GM12878 (cell line): ENCODE measurements at regions not wholly inside any gene's neighbourhood (a gene's known extent, or its start where the extent isn't known, plus 50 kb on each side); places are given as distances from the start of the nearest gene placed in this dataset.

Source experiments
- ATAC-seq: fragments of 200-7000 bp; cut with Tn5 transposase; 3 replicates; pipeline ENCODE4 v1.9.1; 2020; ENCODE audit warnings: mild to moderate bottlenecking, moderate library complexity
- BruUV-seq: library from RNA; stranded (reverse); fragments of 400-500 nt; replicated peaks from 2 replicates; lab custom pipeline; 2021; lab: Mats Ljungman, UMichigan
- CTCF ChIA-PET: fragments of 300-600 bp; sonication (Branson Sonifier 250); formaldehyde crosslinking; extraction: SDS; loops from one replicate; lab custom pipeline; 2021; ENCODE audit warnings: inconsistent platforms; lab: Yijun Ruan, JAX
- POLR2A ChIA-PET: fragments of 350-600 bp; formaldehyde crosslinking; extraction: SDS; loops from one replicate; lab custom pipeline; 2021; ENCODE audit warnings: inconsistent platforms; lab: Charles Lee
- RAD21 ChIA-PET: fragments of 300-600 bp; sonication (Branson Sonifier 250); formaldehyde crosslinking; loops from one replicate; lab custom pipeline; 2023; ENCODE audit warnings: antibody characterized with exemption; ENCODE audit not compliant: unreplicated experiment; lab: Charles Lee
- SMC1A ChIA-PET: fragments of 300-600 bp; sonication (Branson Sonifier 250); formaldehyde crosslinking; loops from one replicate; lab custom pipeline; 2023; ENCODE audit not compliant: unreplicated experiment, uncharacterized antibody; lab: Charles Lee
- DNase-seq: peaks from one replicate; pipeline ENCODE4 v3.0.0-alpha.2; 2011; ENCODE audit warnings: low read depth, low spot score
- FAIRE-seq: peaks from 3 replicates; lab custom pipeline; 2011; peaks lifted over from hg19 to GRCh38; lab: Jason Lieb, UNC
- H2AFZ ChIP-seq: 2 replicates; pipeline ENCODE4 v1.6.0; 2011; ENCODE audit warnings: low read depth, low read length, control low read depth; ENCODE audit not compliant: control insufficient read depth
- H3K27ac ChIP-seq: 2 replicates; pipeline ENCODE4 v1.5.1; 2011; ENCODE audit warnings: control low read depth; ENCODE audit not compliant: control insufficient read depth, insufficient read depth
- H3K27me3 ChIP-seq, 2 experiments: replicated peaks in 1 of 2; 2 replicates each; pipeline versions ENCODE4 v1.6.0 to v1.6.1; 2011; ENCODE audit warnings: low read length in 1 of 2; ENCODE audit not compliant: control insufficient read depth in 2 of 2, insufficient read depth in 2 of 2
- H3K36me3 ChIP-seq, 2 experiments: 2 replicates each; pipeline ENCODE4 v1.5.1; 2011; ENCODE audit warnings: low read length in 1 of 2; ENCODE audit not compliant: control insufficient read depth in 2 of 2, insufficient read depth in 2 of 2
- H3K4me1 ChIP-seq: 2 replicates; pipeline ENCODE4 v1.6.1; 2011; ENCODE audit warnings: mild to moderate bottlenecking, low read length, moderate library complexity, mixed read lengths; ENCODE audit not compliant: control insufficient read depth, insufficient read depth
- H3K4me2 ChIP-seq: 2 replicates; pipeline ENCODE4 v1.6.0; 2011; ENCODE audit warnings: control low read depth; ENCODE audit not compliant: control insufficient read depth, insufficient read depth
- H3K4me3 ChIP-seq: fragments of 200-600 bp; sonication (generic); 2 replicates; pipeline ENCODE4 v1.5.1; 2016
- H3K79me2 ChIP-seq: 2 replicates; pipeline ENCODE4 v1.6.0; 2011; ENCODE audit warnings: low read length; ENCODE audit not compliant: control insufficient read depth, insufficient read depth
- H3K9ac ChIP-seq: 2 replicates; pipeline ENCODE4 v1.8.0; 2011; ENCODE audit warnings: low read length, control low read depth, mixed read lengths; ENCODE audit not compliant: control insufficient read depth, insufficient read depth
- H3K9me3 ChIP-seq: replicated peaks from 3 replicates; pipeline ENCODE4 v1.5.1; 2011; ENCODE audit warnings: mild to moderate bottlenecking, low read length; ENCODE audit not compliant: control insufficient read depth, insufficient read depth
- H4K20me1 ChIP-seq: 2 replicates; pipeline ENCODE4 v1.6.0; 2011; ENCODE audit not compliant: control insufficient read depth, insufficient read depth
- EP300 ChIP-seq, 2 experiments: fragments of 150-350 bp in 1 of 2; IDR thresholded peaks; 2 replicates each; pipeline ENCODE4 v1.6.1; 2011 to 2012; ENCODE audit warnings: low read depth in 2 of 2, low read length in 2 of 2, borderline replicate concordance in 1 of 2, improper control_type of control experiment in 1 of 2, inconsistent platforms in 1 of 2; ENCODE audit not compliant: control insufficient read depth in 1 of 2
- EZH2 ChIP-seq: IDR thresholded peaks from 2 replicates; pipeline ENCODE4 v1.6.1; 2012; ENCODE audit warnings: low read depth, mild to moderate bottlenecking, control low read depth, inconsistent platforms, low read length, borderline replicate concordance; ENCODE audit not compliant: control insufficient read depth
- GATAD2B ChIP-seq: fragments of 450-650 bp; conservative IDR thresholded peaks from 2 replicates; pipeline ENCODE4 v1.6.1; 2017; ENCODE audit warnings: low read depth, mild to moderate bottlenecking, moderate library complexity
- MTA2 ChIP-seq: fragments of 450-650 bp; IDR thresholded peaks from 2 replicates; pipeline ENCODE4 v1.6.1; 2016; ENCODE audit warnings: low read depth, mild to moderate bottlenecking, moderate library complexity
- MTA3 ChIP-seq: IDR thresholded peaks from 2 replicates; pipeline ENCODE4 v1.6.1; 2012; ENCODE audit warnings: low read length, inconsistent platforms, borderline replicate concordance
- NFXL1 ChIP-seq: fragments of 450-650 bp; IDR thresholded peaks from 2 replicates; pipeline ENCODE4 v1.6.1; 2017; ENCODE audit warnings: antibody characterized with exemption, mild to moderate bottlenecking, borderline replicate concordance
- PAX5 ChIP-seq: IDR thresholded peaks from 2 replicates; pipeline ENCODE4 v1.6.1; 2011; ENCODE audit warnings: low read depth, low read length, borderline replicate concordance
- RBBP5 ChIP-seq: fragments of 200-600 bp; sonication (generic); conservative IDR thresholded peaks from 2 replicates; pipeline ENCODE4 v1.6.1; 2016
- SRF ChIP-seq, 2 experiments: IDR thresholded peaks; 2 replicates each; pipeline ENCODE4 v1.6.1; 2011; ENCODE audit warnings: low read depth in 2 of 2, low read length in 2 of 2, mild to moderate bottlenecking in 1 of 2, moderate library complexity in 1 of 2
- STAT3 ChIP-seq: IDR thresholded peaks from 2 replicates; pipeline ENCODE4 v1.6.1; 2011; ENCODE audit warnings: low read depth, low read length, improper control_type of control experiment
- TCF12 ChIP-seq: IDR thresholded peaks from 2 replicates; pipeline ENCODE4 v1.6.1; 2011; ENCODE audit warnings: low read depth, mild to moderate bottlenecking, low read length
- ZBTB33 ChIP-seq: fragments of 450-650 bp; IDR thresholded peaks from 2 replicates; pipeline ENCODE4 v1.6.1; 2017; ENCODE audit warnings: mild to moderate bottlenecking
- ZSCAN29 ChIP-seq: fragments of 450-650 bp; IDR thresholded peaks from 2 replicates; pipeline ENCODE4 v1.6.1; 2017; ENCODE audit warnings: mild to moderate bottlenecking, moderate library complexity
- WGBS: methylation state at CpG from one replicate; pipeline ENCODE4 v1.1.6; 2016; ENCODE audit warnings: low lambda C conversion rate; ENCODE audit not compliant: insufficient replicate concordance, insufficient coverage; ENCODE audit errors: missing lambda C conversion rate; 5-methylcytosine and 5-hydroxymethylcytosine counted together
- in situ Hi-C: fragments of 300-500 bp; cut with MboI; formaldehyde crosslinking; loops from 9 replicates; pipeline ENCODE4 v1.14.3; 2018; ENCODE audit warnings: mixed read lengths
- intact Hi-C: fragments of 100-400 bp; cut with micrococcal nuclease; formaldehyde crosslinking; loops from one replicate; pipeline ENCODE4 v1.14.2; 2022; ENCODE audit not compliant: unreplicated experiment
- TF ChIP-seq, protein P1 (sequence below): fragments of 450-650 bp; IDR thresholded peaks from 2 replicates; pipeline ENCODE4 v1.6.1; 2017; ENCODE audit warnings: mild to moderate bottlenecking, low read depth, inconsistent platforms; ENCODE audit not compliant: poor library complexity, severe bottlenecking

DNA sequence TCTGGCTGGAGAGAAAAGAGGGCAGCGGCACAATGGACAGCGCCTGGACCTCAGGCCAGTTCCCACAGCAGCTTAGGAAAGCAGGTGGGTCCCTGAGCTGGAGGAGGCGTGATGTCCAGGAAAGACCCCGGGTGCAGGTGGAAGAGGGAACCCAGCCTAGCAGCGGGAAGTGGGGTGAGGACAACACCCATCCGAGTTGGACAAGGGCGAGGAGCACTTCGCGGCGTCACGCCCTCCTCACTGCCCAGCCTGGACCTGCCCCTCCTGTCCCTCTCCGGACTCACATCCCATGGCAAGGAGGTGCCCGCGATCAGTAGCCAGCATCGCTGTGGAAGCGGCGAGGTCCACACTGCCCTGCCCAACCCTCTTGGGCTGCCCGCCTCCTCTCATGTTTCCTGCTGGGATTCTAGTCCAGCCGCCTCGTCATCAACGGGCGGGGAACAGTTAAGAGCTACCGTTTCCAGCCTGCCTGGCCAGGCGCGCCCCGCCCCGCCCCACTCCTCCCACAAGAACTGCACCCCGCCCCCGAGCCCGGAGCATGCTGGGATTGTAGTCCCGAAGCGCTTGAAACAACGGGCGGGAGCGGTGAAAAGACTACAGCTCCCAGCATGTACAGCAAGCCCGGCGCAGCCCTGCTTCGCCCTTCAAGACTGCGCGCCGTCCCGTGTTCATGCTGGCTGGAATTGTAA lies 930.6 kb upstream of the ZNF722 start:
- DNase-seq (no peak), FAIRE-seq (no peak), ATAC-seq (no peak)
- TF ChIP-seq RBBP5 (no peak), PAX5 (no peak)
- Histone ChIP-seq H3K4me3 (no peak overlapping the region), H3K4me2 (no peak overlapping the region), H3K9ac (no peak overlapping the region), H3K4me1 (no peaks in the 10 kb centered on the region), H3K27ac (no peak overlapping the region), H3K27me3 (no peaks in the 10 kb centered on the region), H2AFZ (no peak overlapping the region), H3K79me2 (no peaks in the 10 kb centered on the region), H4K20me1 (no peaks in the 10 kb centered on the region), H3K36me3 (no peaks in the 10 kb centered on the region), H3K9me3 (no peaks in the 10 kb centered on the region; the same call in 2 of the 3 replicates)
- WGBS = 71% methylated on average over 37 of the region's 42 CpGs
- ChIA-PET SMC1A (no interaction called here), CTCF (no interaction called here), RAD21 (no interaction called here), POLR2A (no interaction called here)
- no TSS peak for BruUV-seq
- in situ Hi-C loops = no loop called here
- intact Hi-C loops = no loop called here

GRCh38 chr7:63070696-63071095 lies 928.0 kb upstream of the ZNF722 start:
- Histone ChIP-seq H3K79me2 (no peaks in the 10 kb centered on the region), H3K4me2 (no peak overlapping the region), H3K9ac (no peak overlapping the region), H3K27me3 (no peaks in the 10 kb centered on the region), H3K9me3 (no peaks in the 10 kb centered on the region; the same call in 2 of the 3 replicates), H3K4me1 (no peaks in the 10 kb centered on the region), H3K27ac (no peak overlapping the region), H2AFZ (no peak overlapping the region), H3K4me3 (no peak overlapping the region), H4K20me1 (no peaks in the 10 kb centered on the region), H3K36me3 (no peaks in the 10 kb centered on the region)
- ChIA-PET CTCF (no interaction called here), RAD21 (no interaction called here), POLR2A (no interaction called here), SMC1A (no interaction called here)
- ATAC-seq (no peak), FAIRE-seq (no peak), DNase-seq (no peak)
- in situ Hi-C loops (no loop called here), intact Hi-C loops (no loop called here)
- WGBS = 2% methylated on average over 6 of the region's 6 CpGs
- BruUV-seq = no TSS peak
- TF ChIP-seq EP300 (IDR thresholded peaks at IDR 0.05; ENCODE audit: borderline replicate concordance in 1 of 2, control insufficient read depth in 1 of 2, low read depth in 2 of 2, low read length in 2 of 2) (no peak), MTA2 (no peak), TCF12 (no peak), ZBTB33 (no peak), GATAD2B (no peak), MTA3 (no peak), NFXL1 (no peak), EZH2 (no peak), ZSCAN29 (no peak), STAT3 (no peak), SRF (IDR thresholded peaks at IDR 0.05; ENCODE audit: low read depth in 2 of 2, low read length in 2 of 2) (no peak)
- TF ChIP-seq, protein P1, sequence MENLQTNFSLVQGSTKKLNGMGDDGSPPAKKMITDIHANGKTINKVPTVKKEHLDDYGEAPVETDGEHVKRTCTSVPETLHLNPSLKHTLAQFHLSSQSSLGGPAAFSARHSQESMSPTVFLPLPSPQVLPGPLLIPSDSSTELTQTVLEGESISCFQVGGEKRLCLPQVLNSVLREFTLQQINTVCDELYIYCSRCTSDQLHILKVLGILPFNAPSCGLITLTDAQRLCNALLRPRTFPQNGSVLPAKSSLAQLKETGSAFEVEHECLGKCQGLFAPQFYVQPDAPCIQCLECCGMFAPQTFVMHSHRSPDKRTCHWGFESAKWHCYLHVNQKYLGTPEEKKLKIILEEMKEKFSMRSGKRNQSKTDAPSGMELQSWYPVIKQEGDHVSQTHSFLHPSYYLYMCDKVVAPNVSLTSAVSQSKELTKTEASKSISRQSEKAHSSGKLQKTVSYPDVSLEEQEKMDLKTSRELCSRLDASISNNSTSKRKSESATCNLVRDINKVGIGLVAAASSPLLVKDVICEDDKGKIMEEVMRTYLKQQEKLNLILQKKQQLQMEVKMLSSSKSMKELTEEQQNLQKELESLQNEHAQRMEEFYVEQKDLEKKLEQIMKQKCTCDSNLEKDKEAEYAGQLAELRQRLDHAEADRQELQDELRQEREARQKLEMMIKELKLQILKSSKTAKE = no peak
